CD4-positive, alpha-beta memory T cell (primary cell): ENCODE measurements at regions not wholly inside any gene's neighbourhood (a gene's known extent, or its start where the extent isn't known, plus 50 kb on each side); places are given as distances from the start of the nearest gene placed in this dataset.

Experiments used
- CTCF ChIA-PET: fragments of 350-600 bp; sonication (Branson Sonifier 250); formaldehyde crosslinking; loops from one replicate; lab custom pipeline; 2021; ENCODE audit warnings: inconsistent platforms; ENCODE audit not compliant: partially characterized antibody; lab: Charles Lee
- POLR2A ChIA-PET: fragments of 350-600 bp; sonication (Branson Sonifier 250); formaldehyde crosslinking; loops from one replicate; lab custom pipeline; 2021; ENCODE audit not compliant: partially characterized antibody; lab: Charles Lee
- DNase-seq, 5 donors: peaks; one replicate each; pipeline versions ENCODE4 v3.0.0 to v3.0.0-alpha.2; 2020 to 2022; ENCODE audit warnings: mixed read lengths in 1 of 5
- H3K27ac ChIP-seq: one replicate; pipeline ENCODE4 v1.7.0; 2013; ENCODE audit warnings: low read depth, low read length
- H3K27me3 ChIP-seq: 2 replicates; pipeline ENCODE4 v1.7.0; 2013; ENCODE audit warnings: mild to moderate bottlenecking, low read length, moderate library complexity; ENCODE audit not compliant: insufficient read depth
- H3K36me3 ChIP-seq: 2 replicates; pipeline ENCODE4 v1.7.0; 2013; ENCODE audit warnings: mild to moderate bottlenecking, low read length, moderate library complexity; ENCODE audit not compliant: insufficient read depth
- H3K4me1 ChIP-seq: 2 replicates; pipeline ENCODE4 v1.7.0; 2013; ENCODE audit warnings: mild to moderate bottlenecking, low read length, moderate library complexity; ENCODE audit not compliant: insufficient read depth
- H3K4me3 ChIP-seq, 2 donors: one replicate each; pipeline ENCODE4 v1.7.0; 2013; ENCODE audit warnings: low read length in 2 of 2, mild to moderate bottlenecking in 1 of 2
- H3K9me3 ChIP-seq, 2 donors: one replicate each; pipeline ENCODE4 v1.7.0; 2013; ENCODE audit warnings: low read length in 2 of 2, control low read depth in 1 of 2; ENCODE audit not compliant: control insufficient read depth in 1 of 2
- H3K27ac Mint-ChIP-seq, 7 donors: one replicate each; pipeline ENCODE4 v1.8.0; 2020 to 2021; ENCODE audit warnings: mixed read lengths in 7 of 7, mild to moderate bottlenecking in 6 of 7, inconsistent platforms in 3 of 7, moderate library complexity in 3 of 7
- H3K27me3 Mint-ChIP-seq, 2 donors: one replicate each; pipeline ENCODE4 v1.8.0; 2020 to 2021; ENCODE audit warnings: mixed read lengths in 2 of 2
- H3K36me3 Mint-ChIP-seq, 2 donors: one replicate each; pipeline ENCODE4 v1.8.0; 2020 to 2021; ENCODE audit warnings: mixed read lengths in 2 of 2, inconsistent platforms in 1 of 2, mild to moderate bottlenecking in 1 of 2
- H3K4me1 Mint-ChIP-seq, 4 donors: one replicate each; pipeline ENCODE4 v1.8.0; 2020 to 2021; ENCODE audit warnings: mixed read lengths in 4 of 4, mild to moderate bottlenecking in 1 of 4
- H3K4me3 Mint-ChIP-seq, 8 donors: one replicate each; pipeline ENCODE4 v1.8.0; 2020 to 2021; ENCODE audit warnings: mixed read lengths in 8 of 8, mild to moderate bottlenecking in 7 of 8, moderate library complexity in 6 of 8, inconsistent platforms in 3 of 8
- H3K9me3 Mint-ChIP-seq, 8 donors: one replicate each; pipeline ENCODE4 v1.8.0; 2020 to 2021; ENCODE audit warnings: mixed read lengths in 8 of 8, mild to moderate bottlenecking in 5 of 8, inconsistent platforms in 3 of 8, moderate library complexity in 1 of 8
- intact Hi-C: fragments of 100-400 bp; cut with micrococcal nuclease; formaldehyde crosslinking; loops from one replicate; pipeline ENCODE4 v1.15.1; 2023

GRCh38 chr10:4506095-4506494 is 319.9 kb upstream of the AKR1E2 start:
- CTCF ChIA-PET: no interaction called here

GRCh38 chr10:4504550-4504949 is 321.5 kb upstream of the AKR1E2 start:
- Mint-ChIP-seq H3K27me3 (peaks cover 0 to 2% of the 10 kb centered on the region in 2 donors), H3K4me1 (no peaks in the 10 kb centered on the region), H3K9me3 (no peaks in the 10 kb centered on the region), H3K4me3 (no peak overlapping the region), H3K27ac (no peak overlapping the region), H3K36me3 (no peaks in the 10 kb centered on the region)
- no peaks in the 10 kb centered on the region for H3K27me3 ChIP-seq
- no peak overlapping the region for H3K4me3 ChIP-seq
- no peaks in the 10 kb centered on the region for H3K4me1 ChIP-seq
- DNase-seq: no peak
- H3K27ac ChIP-seq: no peak overlapping the region
- H3K36me3 ChIP-seq: no peaks in the 10 kb centered on the region
- POLR2A ChIA-PET: no interaction called here
- H3K9me3 ChIP-seq: no peaks in the 10 kb centered on the region
- intact Hi-C loops: no loop called here
- CTCF ChIA-PET: no interaction called here

More at GRCh38 chr10:4506095-4506494, 319.9 kb upstream of the AKR1E2 start:
- Histone ChIP-seq H3K27me3 (no peaks in the 10 kb centered on the region), H3K4me1 (no peaks in the 10 kb centered on the region), H3K36me3 (no peaks in the 10 kb centered on the region), H3K9me3 (no peaks in the 10 kb centered on the region), H3K27ac (no peak overlapping the region), H3K4me3 (no peak overlapping the region)
- no peak for DNase-seq
- intact Hi-C loops: no loop called here
- H3K9me3 Mint-ChIP-seq: no peaks in the 10 kb centered on the region
- peaks cover 0 to 2% of the 10 kb centered on the region in 2 donors for H3K27me3 Mint-ChIP-seq
- H3K27ac Mint-ChIP-seq: no peak overlapping the region
- no peaks in the 10 kb centered on the region for H3K36me3 Mint-ChIP-seq
- no peaks in the 10 kb centered on the region for H3K4me1 Mint-ChIP-seq
- POLR2A ChIA-PET: no interaction called here
- H3K4me3 Mint-ChIP-seq: no peak overlapping the region

- H3K9me3 ChIP-seq: no peaks in the 10 kb centered on the region
- no peak for DNase-seq
- no peak overlapping the region for H3K27ac ChIP-seq
- Mint-ChIP-seq H3K4me1 (no peaks in the 10 kb centered on the region), H3K4me3 (no peak overlapping the region), H3K9me3 (no peaks in the 10 kb centered on the region), H3K27ac (no peak overlapping the region), H3K36me3 (no peaks in the 10 kb centered on the region), H3K27me3 (no peaks in the 10 kb centered on the region)
- ChIA-PET POLR2A (no interaction called here), CTCF (no interaction called here)
- H3K4me1 ChIP-seq: no peaks in the 10 kb centered on the region
- no peak overlapping the region for H3K4me3 ChIP-seq
- no peaks in the 10 kb centered on the region for H3K36me3 ChIP-seq
- intact Hi-C loops: no loop called here
- no peaks in the 10 kb centered on the region for H3K27me3 ChIP-seq
These were observed 322.9 kb upstream of the AKR1E2 start for GRCh38 chr10:4503076-4503475.

GRCh38 chr10:4501306-4501705 is 324.7 kb upstream of the AKR1E2 start:
- no peaks in the 10 kb centered on the region for H3K9me3 ChIP-seq
- Mint-ChIP-seq H3K36me3 (no peaks in the 10 kb centered on the region), H3K4me1 (no peaks in the 10 kb centered on the region), H3K27ac (no peak overlapping the region), H3K9me3 (peaks cover 0 to 3% (median 0%) of the 10 kb centered on the region in 8 donors), H3K27me3 (no peaks in the 10 kb centered on the region), H3K4me3 (no peak overlapping the region)
- no peaks in the 10 kb centered on the region for H3K27me3 ChIP-seq
- intact Hi-C loops: no loop called here
- H3K36me3 ChIP-seq: no peaks in the 10 kb centered on the region
- POLR2A ChIA-PET: no interaction called here
- DNase-seq: no peak
- H3K4me3 ChIP-seq: no peak overlapping the region
- CTCF ChIA-PET: interaction anchor here (1.2 kb wide), 1 partner anchor 13 kb away, joined by 3 read pairs; no protein-coding TSS in a partner anchor
- no peaks in the 10 kb centered on the region for H3K4me1 ChIP-seq
- H3K27ac ChIP-seq: no peak overlapping the region

- no peak for DNase-seq
- Histone ChIP-seq H3K9me3 (no peaks in the 10 kb centered on the region), H3K27me3 (no peaks in the 10 kb centered on the region), H3K4me3 (no peak overlapping the region), H3K27ac (no peak overlapping the region), H3K36me3 (no peaks in the 10 kb centered on the region), H3K4me1 (no peaks in the 10 kb centered on the region)
- Mint-ChIP-seq H3K27me3 (no peaks in the 10 kb centered on the region), H3K9me3 (peaks cover 0 to 3% (median 0%) of the 10 kb centered on the region in 8 donors), H3K4me1 (no peaks in the 10 kb centered on the region), H3K4me3 (no peak overlapping the region), H3K36me3 (no peaks in the 10 kb centered on the region), H3K27ac (no peak overlapping the region)
- CTCF ChIA-PET: interaction anchor here (0.8 kb wide), 1 partner anchor 77 kb away, joined by 3 read pairs; no protein-coding TSS in a partner anchor
- intact Hi-C loops: no loop called here
- POLR2A ChIA-PET: no interaction called here
These were observed 327.2 kb upstream of the AKR1E2 start for GRCh38 chr10:4498711-4499251.

GRCh38 chr10:4494551-4494950 is 331.5 kb upstream of the AKR1E2 start:
- H3K27ac ChIP-seq: no peak overlapping the region
- no peaks in the 10 kb centered on the region for H3K36me3 Mint-ChIP-seq
- peaks cover 0 to 5% of the 10 kb centered on the region in 2 donors for H3K27me3 Mint-ChIP-seq
- H3K36me3 ChIP-seq: no peaks in the 10 kb centered on the region
- intact Hi-C loops: no loop called here
- no peaks in the 10 kb centered on the region for H3K4me1 ChIP-seq
- no peak overlapping the region for H3K27ac Mint-ChIP-seq
- CTCF ChIA-PET: no interaction called here
- peaks cover 0 to 2% (median 0%) of the 10 kb centered on the region in 4 donors for H3K4me1 Mint-ChIP-seq
- no peak overlapping the region for H3K4me3 ChIP-seq
- no peak overlapping the region for H3K4me3 Mint-ChIP-seq
- H3K9me3 ChIP-seq: no peaks in the 10 kb centered on the region
- no peaks in the 10 kb centered on the region for H3K27me3 ChIP-seq
- POLR2A ChIA-PET: no interaction called here
- H3K9me3 Mint-ChIP-seq: peaks cover 2 to 8% (median 3%) of the 10 kb centered on the region in 8 donors
- DNase-seq: no peak

- H3K4me1 ChIP-seq: no peaks in the 10 kb centered on the region
- Mint-ChIP-seq H3K4me1 (peaks cover 0 to 2% (median 0%) of the 10 kb centered on the region in 4 donors), H3K9me3 (peaks cover 2 to 8% (median 3%) of the 10 kb centered on the region in 8 donors), H3K4me3 (no peak overlapping the region), H3K27me3 (peaks cover 0 to 5% of the 10 kb centered on the region in 2 donors), H3K27ac (no peak overlapping the region), H3K36me3 (no peaks in the 10 kb centered on the region)
- H3K4me3 ChIP-seq: no peak overlapping the region
- H3K36me3 ChIP-seq: no peaks in the 10 kb centered on the region
- H3K27ac ChIP-seq: no peak overlapping the region
- ChIA-PET CTCF (no interaction called here), POLR2A (no interaction called here)
- H3K27me3 ChIP-seq: no peaks in the 10 kb centered on the region
- no peak for DNase-seq
- intact Hi-C loops: no loop called here
- H3K9me3 ChIP-seq: no peaks in the 10 kb centered on the region
These were observed 333.8 kb upstream of the AKR1E2 start for GRCh38 chr10:4492202-4492601.
